T follicular helper cell (primary cell): ENCODE measurements at regions not wholly inside any gene's neighbourhood (a gene's known extent, or its start where the extent isn't known, plus 50 kb on each side); places are given as distances from the start of the nearest gene placed in this dataset.

ENCODE experiments used
- DNase-seq: peaks from one replicate; pipeline ENCODE4 v3.0.0-alpha.2; 2020; ENCODE audit warnings: low read depth

- DNase-seq, result no peak
These were observed 57.6 kb upstream of the TWIST2 start for GRCh38 chr2:238790126-238790832.

- no peak for DNase-seq
These were observed 57.1 kb upstream of the TWIST2 start for GRCh38 chr2:238790833-238791230.

- DNase-seq, result no peak
These were observed 56.5 kb upstream of the TWIST2 start for GRCh38 chr2:238791354-238791753.

- no peak for DNase-seq
These were observed 54.6 kb upstream of the TWIST2 start for GRCh38 chr2:238793306-238793705.

GRCh38 chr2:238793801-238794449 lies 54.0 kb upstream of the TWIST2 start:
- DNase-seq, result no peak

GRCh38 chr2:238796223-238796885 lies 51.5 kb upstream of the TWIST2 start:
- DNase-seq, result no peak

GRCh38 chr2:238797537-238797936 lies 50.3 kb upstream of the TWIST2 start:
- no peak for DNase-seq
